K562 (cell line): ENCODE measurements at regions not wholly inside any gene's neighbourhood (a gene's known extent, or its start where the extent isn't known, plus 50 kb on each side); places are given as distances from the start of the nearest gene placed in this dataset.

Source experiments
- BACH1 ChIP-seq: fragments of 200-800 bp; sonication (Bioruptor generic); IDR thresholded peaks from 2 replicates; pipeline ENCODE4 v1.6.1; 2016; ENCODE audit warnings: missing genetic modification characterization, missing compliant biosample characterization
- DPF2 ChIP-seq: fragments of 450-650 bp; IDR thresholded peaks from 2 replicates; pipeline ENCODE4 v1.6.1; 2016
- MAFK ChIP-seq: IDR thresholded peaks from 2 replicates; pipeline ENCODE4 v1.6.1; 2011; ENCODE audit warnings: low read length, improper control_type of control experiment
- MXI1 ChIP-seq: IDR thresholded peaks from 2 replicates; pipeline ENCODE4 v1.6.1; 2011; ENCODE audit warnings: low read depth, mild to moderate bottlenecking, improper control_type of control experiment, low read length
- POLR2A ChIP-seq: fragments of 450-650 bp; conservative IDR thresholded peaks from 2 replicates; pipeline ENCODE4 v1.6.1; 2016
- RBM15 ChIP-seq: fragments of 200-400 bp; formaldehyde crosslinking; IDR thresholded peaks from 2 replicates; pipeline ENCODE4 v1.6.1; 2018; ENCODE audit warnings: mild to moderate bottlenecking, low read length, moderate library complexity; ENCODE audit not compliant: insufficient read depth
- SMARCA5 ChIP-seq: fragments of 450-650 bp; IDR thresholded peaks from 2 replicates; pipeline ENCODE4 v1.6.1; 2016
- SP2 ChIP-seq: IDR thresholded peaks from 2 replicates; pipeline ENCODE4 v1.6.1; 2011; ENCODE audit warnings: mild to moderate bottlenecking, low read depth, low read length, moderate library complexity; ENCODE audit not compliant: poor library complexity, severe bottlenecking; ENCODE audit errors: extremely low read depth
- WHSC1 ChIP-seq: IDR thresholded peaks from one replicate; pipeline ENCODE4 v1.6.1; 2012; ENCODE audit warnings: low read length, control low read depth, inconsistent platforms
- TF ChIP-seq, protein P1 (sequence below), 2 experiments: fragments of 450-650 bp; formaldehyde crosslinking in 1 of 2; IDR thresholded peaks; 2 replicates each; pipeline versions ENCODE4 v1.4.0 to v1.6.1; 2014 to 2020; ENCODE audit warnings: mild to moderate bottlenecking in 2 of 2, borderline replicate concordance in 1 of 2, low read depth in 1 of 2
- TF ChIP-seq, protein P2 (sequence below): fragments of 450-650 bp; IDR thresholded peaks from 2 replicates; pipeline ENCODE4 v1.6.1; 2016; ENCODE audit warnings: low read depth

DNA sequence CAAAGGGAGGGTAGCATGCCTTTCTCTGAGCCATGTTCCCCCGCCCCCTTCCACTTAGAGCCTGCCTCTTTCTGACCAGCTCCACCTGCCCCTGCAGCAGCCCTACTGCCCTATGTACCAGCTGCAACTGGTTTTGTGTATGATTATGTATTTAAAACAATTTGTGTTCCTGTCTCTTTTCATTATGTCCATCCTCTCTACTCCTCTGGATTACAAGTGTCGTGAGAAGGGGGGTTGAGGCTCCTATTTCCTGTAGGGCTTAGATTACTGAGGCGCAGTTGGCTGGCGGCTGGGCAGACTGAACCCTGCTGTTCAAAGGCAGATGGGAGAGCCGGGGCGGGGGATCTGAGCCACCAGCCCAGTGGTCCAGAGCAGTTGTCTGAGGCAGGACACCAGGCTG lies 213.3 kb downstream of the KCNRG start:
- TF ChIP-seq BACH1 = no peak
- TF ChIP-seq, protein P1, sequence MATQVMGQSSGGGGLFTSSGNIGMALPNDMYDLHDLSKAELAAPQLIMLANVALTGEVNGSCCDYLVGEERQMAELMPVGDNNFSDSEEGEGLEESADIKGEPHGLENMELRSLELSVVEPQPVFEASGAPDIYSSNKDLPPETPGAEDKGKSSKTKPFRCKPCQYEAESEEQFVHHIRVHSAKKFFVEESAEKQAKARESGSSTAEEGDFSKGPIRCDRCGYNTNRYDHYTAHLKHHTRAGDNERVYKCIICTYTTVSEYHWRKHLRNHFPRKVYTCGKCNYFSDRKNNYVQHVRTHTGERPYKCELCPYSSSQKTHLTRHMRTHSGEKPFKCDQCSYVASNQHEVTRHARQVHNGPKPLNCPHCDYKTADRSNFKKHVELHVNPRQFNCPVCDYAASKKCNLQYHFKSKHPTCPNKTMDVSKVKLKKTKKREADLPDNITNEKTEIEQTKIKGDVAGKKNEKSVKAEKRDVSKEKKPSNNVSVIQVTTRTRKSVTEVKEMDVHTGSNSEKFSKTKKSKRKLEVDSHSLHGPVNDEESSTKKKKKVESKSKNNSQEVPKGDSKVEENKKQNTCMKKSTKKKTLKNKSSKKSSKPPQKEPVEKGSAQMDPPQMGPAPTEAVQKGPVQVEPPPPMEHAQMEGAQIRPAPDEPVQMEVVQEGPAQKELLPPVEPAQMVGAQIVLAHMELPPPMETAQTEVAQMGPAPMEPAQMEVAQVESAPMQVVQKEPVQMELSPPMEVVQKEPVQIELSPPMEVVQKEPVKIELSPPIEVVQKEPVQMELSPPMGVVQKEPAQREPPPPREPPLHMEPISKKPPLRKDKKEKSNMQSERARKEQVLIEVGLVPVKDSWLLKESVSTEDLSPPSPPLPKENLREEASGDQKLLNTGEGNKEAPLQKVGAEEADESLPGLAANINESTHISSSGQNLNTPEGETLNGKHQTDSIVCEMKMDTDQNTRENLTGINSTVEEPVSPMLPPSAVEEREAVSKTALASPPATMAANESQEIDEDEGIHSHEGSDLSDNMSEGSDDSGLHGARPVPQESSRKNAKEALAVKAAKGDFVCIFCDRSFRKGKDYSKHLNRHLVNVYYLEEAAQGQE (IDR thresholded peaks at IDR 0.05; ENCODE audit: borderline replicate concordance) = no peak
- TF ChIP-seq, protein P1 (CRISPR knock-in tag; IDR thresholded peaks at IDR 0.05; ENCODE audit: low read depth) = no peak
- no peak for TF ChIP-seq WHSC1
- TF ChIP-seq MXI1 = no peak
- TF ChIP-seq POLR2A = no peak
- TF ChIP-seq SMARCA5 = no peak
- TF ChIP-seq DPF2 = no peak
- TF ChIP-seq RBM15 = no peak
- TF ChIP-seq, protein P2, sequence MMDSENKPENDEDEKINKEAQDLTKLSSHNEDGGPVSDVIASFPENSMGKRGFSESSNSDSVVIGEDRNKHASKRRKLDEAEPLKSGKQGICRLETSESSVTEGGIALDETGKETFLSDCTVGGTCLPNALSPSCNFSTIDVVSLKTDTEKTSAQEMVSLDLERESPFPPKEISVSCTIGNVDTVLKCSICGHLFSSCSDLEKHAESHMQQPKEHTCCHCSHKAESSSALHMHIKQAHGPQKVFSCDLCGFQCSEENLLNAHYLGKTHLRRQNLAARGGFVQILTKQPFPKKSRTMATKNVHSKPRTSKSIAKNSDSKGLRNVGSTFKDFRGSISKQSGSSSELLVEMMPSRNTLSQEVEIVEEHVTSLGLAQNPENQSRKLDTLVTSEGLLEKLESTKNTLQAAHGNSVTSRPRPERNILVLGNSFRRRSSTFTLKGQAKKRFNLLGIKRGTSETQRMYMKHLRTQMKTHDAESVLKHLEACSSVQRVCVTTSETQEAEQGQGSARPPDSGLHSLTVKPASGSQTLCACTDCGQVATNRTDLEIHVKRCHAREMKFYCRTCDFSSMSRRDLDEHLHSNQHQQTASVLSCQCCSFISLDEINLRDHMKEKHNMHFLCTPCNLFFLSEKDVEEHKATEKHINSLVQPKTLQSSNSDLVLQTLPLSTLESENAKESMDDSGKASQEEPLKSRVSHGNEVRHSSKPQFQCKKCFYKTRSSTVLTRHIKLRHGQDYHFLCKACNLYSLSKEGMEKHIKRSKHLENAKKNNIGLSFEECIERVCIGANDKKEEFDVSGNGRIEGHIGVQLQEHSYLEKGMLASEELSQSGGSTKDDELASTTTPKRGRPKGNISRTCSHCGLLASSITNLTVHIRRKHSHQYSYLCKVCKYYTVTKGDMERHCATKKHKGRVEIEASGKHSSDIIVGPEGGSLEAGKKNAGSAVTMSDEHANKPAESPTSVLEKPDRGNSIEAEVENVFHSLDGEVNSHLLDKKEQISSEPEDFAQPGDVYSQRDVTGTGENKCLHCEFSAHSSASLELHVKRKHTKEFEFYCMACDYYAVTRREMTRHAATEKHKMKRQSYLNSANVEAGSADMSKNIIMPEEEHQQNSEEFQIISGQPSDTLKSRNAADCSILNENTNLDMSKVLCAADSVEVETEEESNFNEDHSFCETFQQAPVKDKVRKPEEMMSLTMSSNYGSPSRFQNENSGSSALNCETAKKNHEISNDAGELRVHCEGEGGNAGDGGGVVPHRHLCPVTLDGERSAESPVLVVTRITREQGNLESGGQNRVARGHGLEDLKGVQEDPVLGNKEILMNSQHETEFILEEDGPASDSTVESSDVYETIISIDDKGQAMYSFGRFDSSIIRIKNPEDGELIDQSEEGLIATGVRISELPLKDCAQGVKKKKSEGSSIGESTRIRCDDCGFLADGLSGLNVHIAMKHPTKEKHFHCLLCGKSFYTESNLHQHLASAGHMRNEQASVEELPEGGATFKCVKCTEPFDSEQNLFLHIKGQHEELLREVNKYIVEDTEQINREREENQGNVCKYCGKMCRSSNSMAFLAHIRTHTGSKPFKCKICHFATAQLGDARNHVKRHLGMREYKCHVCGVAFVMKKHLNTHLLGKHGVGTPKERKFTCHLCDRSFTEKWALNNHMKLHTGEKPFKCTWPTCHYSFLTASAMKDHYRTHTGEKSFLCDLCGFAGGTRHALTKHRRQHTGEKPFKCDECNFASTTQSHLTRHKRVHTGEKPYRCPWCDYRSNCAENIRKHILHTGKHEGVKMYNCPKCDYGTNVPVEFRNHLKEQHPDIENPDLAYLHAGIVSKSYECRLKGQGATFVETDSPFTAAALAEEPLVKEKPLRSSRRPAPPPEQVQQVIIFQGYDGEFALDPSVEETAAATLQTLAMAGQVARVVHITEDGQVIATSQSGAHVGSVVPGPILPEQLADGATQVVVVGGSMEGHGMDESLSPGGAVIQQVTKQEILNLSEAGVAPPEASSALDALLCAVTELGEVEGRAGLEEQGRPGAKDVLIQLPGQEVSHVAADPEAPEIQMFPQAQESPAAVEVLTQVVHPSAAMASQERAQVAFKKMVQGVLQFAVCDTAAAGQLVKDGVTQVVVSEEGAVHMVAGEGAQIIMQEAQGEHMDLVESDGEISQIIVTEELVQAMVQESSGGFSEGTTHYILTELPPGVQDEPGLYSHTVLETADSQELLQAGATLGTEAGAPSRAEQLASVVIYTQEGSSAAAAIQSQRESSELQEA = no peak
- TF ChIP-seq MAFK = no peak
- no peak for TF ChIP-seq SP2
